ENCODE measurements at regions not wholly inside any gene's neighbourhood (a gene's known extent, or its start where the extent isn't known, plus 50 kb on each side); places are given as distances from the start of the nearest gene placed in this dataset.
A peak's percentile ranks its signal among the peaks of the same experiment; 100 is the strongest.

DNA sequence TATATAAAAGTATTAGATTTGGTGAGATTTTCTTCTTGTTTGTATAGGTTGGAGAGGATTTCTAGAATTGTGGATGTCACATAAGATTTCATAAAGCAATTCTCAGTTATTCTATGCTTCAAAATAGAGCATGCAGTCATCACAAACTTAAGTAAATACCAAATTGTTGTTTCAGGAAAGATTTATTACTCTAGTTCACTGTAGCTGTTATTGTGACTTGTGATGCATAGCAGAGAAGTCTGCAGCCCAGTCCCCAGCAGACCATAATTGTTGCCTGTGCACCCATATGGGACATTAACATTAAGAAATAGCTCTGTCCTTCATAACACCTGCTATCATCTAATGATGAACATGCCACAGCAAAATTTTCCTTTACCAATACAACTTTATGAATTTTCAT, 228.0 kb upstream of the FAM83B start:
- no peak overlapping the region for H3K4me3 ChIP-seq (ENCODE audit: low read depth, low read length)
- TF ChIP-seq CTCF (IDR thresholded peaks at IDR 0.05; ENCODE audit: low read depth, low read length, missing control alignments): no peak
- in situ Hi-C loops (cut with HindIII; ENCODE audit: low sequenced_read_pairs): no loop called here
- no peak for DNase-seq (ENCODE audit: low read depth)

GRCh38 chr6:54619102-54619501, 227.5 kb upstream of the FAM83B start:
- in situ Hi-C loops (cut with HindIII; ENCODE audit: low sequenced_read_pairs): no loop called here
- no peak for TF ChIP-seq CTCF (IDR thresholded peaks at IDR 0.05; ENCODE audit: low read depth, low read length, missing control alignments)
- DNase-seq (ENCODE audit: low read depth): no peak

GRCh38 chr6:54621285-54621684, 225.3 kb upstream of the FAM83B start:
- H3K4me3 ChIP-seq (ENCODE audit: low read depth, low read length): no peak overlapping the region
- peak; percentile 30 for TF ChIP-seq CTCF (IDR thresholded peaks at IDR 0.05; ENCODE audit: low read depth, low read length, missing control alignments)
- DNase-seq (ENCODE audit: low read depth): no peak
- in situ Hi-C loops (cut with HindIII; ENCODE audit: low sequenced_read_pairs): no loop called here

More at GRCh38 chr6:54619102-54619501, 227.5 kb upstream of the FAM83B start:
- H3K4me3 ChIP-seq (ENCODE audit: low read depth, low read length): no peak overlapping the region

- no peak overlapping the region for H3K4me3 ChIP-seq (ENCODE audit: low read depth, low read length)
- no peak for DNase-seq (ENCODE audit: low read depth)
- no peak for TF ChIP-seq CTCF (IDR thresholded peaks at IDR 0.05; ENCODE audit: low read depth, low read length, missing control alignments)
- in situ Hi-C loops (cut with HindIII; ENCODE audit: low sequenced_read_pairs): no loop called here
Observed at GRCh38 chr6:54624216-54624615, 222.4 kb upstream of the FAM83B start.

DNA sequence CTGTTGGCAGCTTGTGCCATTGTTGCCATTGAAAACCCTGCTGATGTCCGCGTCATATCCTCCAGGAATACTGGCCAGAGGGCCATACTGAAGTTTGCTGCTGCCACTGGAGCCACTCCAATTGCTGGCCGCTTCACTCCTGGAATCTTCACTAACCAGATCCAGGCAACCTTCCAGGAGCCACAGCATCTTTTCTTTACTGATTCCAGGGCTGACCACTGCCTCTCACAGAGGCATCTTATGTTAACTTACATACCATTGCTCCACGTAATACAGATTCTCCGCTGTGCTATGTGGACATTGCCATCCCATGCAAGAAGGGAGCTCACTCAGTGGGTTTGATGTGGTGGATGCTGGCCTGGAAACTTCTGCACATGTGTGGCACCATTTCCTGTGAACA, 221.8 kb upstream of the FAM83B start:
- peak; percentile 92 for DNase-seq (ENCODE audit: low read depth)
- no peak overlapping the region for H3K4me3 ChIP-seq (ENCODE audit: low read depth, low read length)
- no peak for TF ChIP-seq CTCF (IDR thresholded peaks at IDR 0.05; ENCODE audit: low read depth, low read length, missing control alignments)
- in situ Hi-C loops (cut with HindIII; ENCODE audit: low sequenced_read_pairs): no loop called here

DNA sequence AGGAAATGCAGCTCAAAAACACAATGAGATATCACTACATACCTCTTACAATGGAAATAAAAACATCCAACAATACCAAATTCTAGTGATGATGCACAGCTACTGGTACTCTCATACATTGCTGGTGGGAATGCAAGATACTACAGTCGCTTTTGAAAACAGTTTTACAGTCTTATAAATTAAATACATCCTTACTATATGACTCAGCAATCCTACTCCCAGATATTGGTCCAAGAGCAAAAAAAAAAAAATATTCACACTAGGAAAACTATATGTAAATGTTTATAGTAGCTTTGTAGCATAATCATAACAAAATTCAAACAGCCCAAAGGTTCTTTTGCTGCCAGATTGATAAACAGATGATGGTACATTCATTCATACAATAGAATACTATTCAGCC, 217.4 kb upstream of the FAM83B start:
- TF ChIP-seq CTCF (IDR thresholded peaks at IDR 0.05; ENCODE audit: low read depth, low read length, missing control alignments): no peak
- H3K4me3 ChIP-seq (ENCODE audit: low read depth, low read length): no peak overlapping the region
- DNase-seq (ENCODE audit: low read depth): no peak
- in situ Hi-C loops (cut with HindIII; ENCODE audit: low sequenced_read_pairs): no loop called here

Data from astrocyte of the cerebellum (primary cell).